ENCODE measurements at regions not wholly inside any gene's neighbourhood (a gene's known extent, or its start where the extent isn't known, plus 50 kb on each side); places are given as distances from the start of the nearest gene placed in this dataset.

GRCh38 chr12:67441736-67442346 lies 172.7 kb downstream of the CAND1 start:
- intact Hi-C loops (cut with micrococcal nuclease; ENCODE audit: unreplicated experiment) = loop anchor here (2.0 to 5.0 kb wide), 5 partner anchors 75 to 500 kb away; partner anchors contain the start of gene DYRK2
- CTCF ChIA-PET = interaction anchor here (0.9 kb wide), 1 partner anchor 501 kb away, joined by 3 read pairs; no protein-coding TSS in a partner anchor
- peaks cover 6% of the 10 kb centered on the region for H3K4me1 Mint-ChIP-seq (ENCODE audit: low read depth, unreplicated experiment)
- H3K36me3 Mint-ChIP-seq (ENCODE audit: insufficient read depth, unreplicated experiment) = no peaks in the 10 kb centered on the region
- no peaks in the 10 kb centered on the region for H3K27me3 Mint-ChIP-seq (ENCODE audit: unreplicated experiment)
- H3K4me3 Mint-ChIP-seq (ENCODE audit: low read depth, unreplicated experiment) = no peak overlapping the region
- TF ChIP-seq CTCF (IDR thresholded peaks at IDR 0.05; ENCODE audit: unreplicated experiment) = peak; percentile 78
- H3K9me3 Mint-ChIP-seq (ENCODE audit: low read depth, unreplicated experiment) = peaks cover 2% of the 10 kb centered on the region
- DNase-seq = peak; percentile 90
- H3K27ac Mint-ChIP-seq (ENCODE audit: unreplicated experiment) = no peak overlapping the region
- no TSS peak for BruUV-seq (replicated peaks)

DNA sequence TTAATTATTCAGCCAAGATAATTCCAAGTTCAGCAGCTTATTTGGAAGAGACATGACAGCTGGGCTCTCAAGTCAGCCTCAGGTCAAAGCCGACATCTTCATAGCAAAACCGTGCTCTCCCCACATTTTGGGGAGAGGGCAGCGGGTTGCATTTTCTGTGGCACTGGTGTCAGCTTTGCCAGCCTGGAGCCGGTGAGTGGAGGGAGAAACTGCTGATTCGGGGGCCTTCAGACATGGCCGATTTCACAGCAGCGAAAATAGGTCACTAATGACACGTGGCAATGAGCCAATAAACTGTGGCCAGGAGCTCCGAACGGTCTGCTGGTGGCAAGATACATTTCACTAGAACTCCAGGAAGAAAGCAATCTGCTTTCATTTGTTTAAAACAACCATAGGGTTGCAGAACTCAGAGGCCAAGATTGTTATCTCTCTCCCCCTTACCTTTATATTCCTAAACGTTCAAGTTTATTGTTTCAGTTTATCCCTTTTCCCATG lies 173.2 kb downstream of the CAND1 start:
- no peak overlapping the region for H3K4me3 Mint-ChIP-seq (ENCODE audit: low read depth, unreplicated experiment)
- no peak overlapping the region for H3K27ac Mint-ChIP-seq (ENCODE audit: unreplicated experiment)
- DNase-seq = no peak
- no peaks in the 10 kb centered on the region for H3K36me3 Mint-ChIP-seq (ENCODE audit: insufficient read depth, unreplicated experiment)
- no peak for TF ChIP-seq CTCF (IDR thresholded peaks at IDR 0.05; ENCODE audit: unreplicated experiment)
- peaks cover 8% of the 10 kb centered on the region for H3K4me1 Mint-ChIP-seq (ENCODE audit: low read depth, unreplicated experiment)
- intact Hi-C loops (cut with micrococcal nuclease; ENCODE audit: unreplicated experiment) = loop anchor here (5.0 kb wide), 4 partner anchors 75 to 500 kb away; partner anchors contain the start of gene DYRK2
- CTCF ChIA-PET = interaction anchor here (0.9 kb wide), 1 partner anchor 501 kb away, joined by 3 read pairs; no protein-coding TSS in a partner anchor
- no TSS peak for BruUV-seq (replicated peaks)
- peaks cover 2% of the 10 kb centered on the region for H3K9me3 Mint-ChIP-seq (ENCODE audit: low read depth, unreplicated experiment)
- H3K27me3 Mint-ChIP-seq (ENCODE audit: unreplicated experiment) = no peaks in the 10 kb centered on the region

- H3K4me1 Mint-ChIP-seq (ENCODE audit: low read depth, unreplicated experiment) = peaks cover 8% of the 10 kb centered on the region
- DNase-seq = no peak
- no peak for TF ChIP-seq CTCF (IDR thresholded peaks at IDR 0.05; ENCODE audit: unreplicated experiment)
- peaks cover 2% of the 10 kb centered on the region for H3K9me3 Mint-ChIP-seq (ENCODE audit: low read depth, unreplicated experiment)
- no peaks in the 10 kb centered on the region for H3K36me3 Mint-ChIP-seq (ENCODE audit: insufficient read depth, unreplicated experiment)
- intact Hi-C loops (cut with micrococcal nuclease; ENCODE audit: unreplicated experiment) = loop anchor here (5.0 kb wide), 4 partner anchors 74 to 499 kb away; partner anchors contain the start of gene DYRK2
- no peak overlapping the region for H3K4me3 Mint-ChIP-seq (ENCODE audit: low read depth, unreplicated experiment)
- no peak overlapping the region for H3K27ac Mint-ChIP-seq (ENCODE audit: unreplicated experiment)
- no TSS peak for BruUV-seq (replicated peaks)
- CTCF ChIA-PET = no interaction called here
- H3K27me3 Mint-ChIP-seq (ENCODE audit: unreplicated experiment) = no peaks in the 10 kb centered on the region
Measured at GRCh38 chr12:67442896-67443295, 173.7 kb downstream of the CAND1 start.

DNA sequence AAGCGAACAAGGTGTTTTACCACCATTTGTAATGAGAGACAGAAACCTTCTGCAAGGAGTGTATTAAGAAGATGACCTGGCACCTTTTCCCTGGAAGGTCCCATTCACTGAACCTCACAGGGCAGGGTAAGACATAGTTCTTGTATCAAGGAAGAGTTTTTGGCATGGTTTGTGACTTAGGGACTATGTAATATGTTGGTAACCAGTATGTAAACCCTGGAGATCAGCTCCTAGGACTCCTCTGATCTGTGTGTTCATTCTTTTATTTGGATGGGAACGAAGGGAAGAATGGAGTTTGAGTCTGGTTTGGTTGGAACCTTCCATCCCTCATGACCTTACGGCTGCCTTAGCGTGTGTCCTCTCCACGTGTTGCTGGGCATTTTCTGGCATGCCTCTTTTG lies 175.4 kb downstream of the CAND1 start:
- Mint-ChIP-seq H3K27ac (ENCODE audit: unreplicated experiment) (no peak overlapping the region), H3K9me3 (ENCODE audit: low read depth, unreplicated experiment) (peaks cover 2% of the 10 kb centered on the region), H3K4me1 (ENCODE audit: low read depth, unreplicated experiment) (peaks cover 8% of the 10 kb centered on the region), H3K27me3 (ENCODE audit: unreplicated experiment) (no peaks in the 10 kb centered on the region), H3K4me3 (ENCODE audit: low read depth, unreplicated experiment) (no peak overlapping the region), H3K36me3 (ENCODE audit: insufficient read depth, unreplicated experiment) (no peaks in the 10 kb centered on the region)
- no TSS peak for BruUV-seq (replicated peaks)
- no peak for TF ChIP-seq CTCF (IDR thresholded peaks at IDR 0.05; ENCODE audit: unreplicated experiment)
- intact Hi-C loops (cut with micrococcal nuclease; ENCODE audit: unreplicated experiment) = loop anchor here (5.0 kb wide), 4 partner anchors 73 to 498 kb away; partner anchors contain the start of gene DYRK2
- CTCF ChIA-PET = interaction anchor here (0.6 to 1.9 kb wide), 2 partner anchors 19 kb away, joined by 3 to 4 read pairs; no protein-coding TSS in a partner anchor
- DNase-seq = no peak
